ENCODE measurements at regions not wholly inside any gene's neighbourhood (a gene's known extent, or its start where the extent isn't known, plus 50 kb on each side); places are given as distances from the start of the nearest gene placed in this dataset.

- no peak for TF ChIP-seq POLR2A (IDR thresholded peaks at IDR 0.05; ENCODE audit: low read depth, low read length)
- no peak for TF ChIP-seq CTCF (IDR thresholded peaks at IDR 0.05 in 2 of 3, conservative IDR thresholded peaks at IDR 0.05 in 1 of 3; ENCODE audit: control insufficient read depth in 2 of 3, extremely low read depth in 1 of 3, insufficient read depth in 1 of 3, low read depth in 3 of 3, low read length in 3 of 3)
- TF ChIP-seq PRDM15 (CRISPR knock-in tag; IDR thresholded peaks at IDR 0.05), result no peak
- no peak for TF ChIP-seq RAD21 (IDR thresholded peaks at IDR 0.05; ENCODE audit: insufficient read depth, low read depth, low read length)
- TF ChIP-seq EP300 (IDR thresholded peaks at IDR 0.05; ENCODE audit: borderline replicate concordance in 1 of 2, control insufficient read depth in 1 of 2, low read depth in 2 of 2, low read length in 2 of 2), result no peak
Observed at GRCh38 chr7:17104419-17104818, 194.0 kb upstream of the AHR start.
